SJCRH30 (cell line): ENCODE measurements at regions not wholly inside any gene's neighbourhood (a gene's known extent, or its start where the extent isn't known, plus 50 kb on each side); places are given as distances from the start of the nearest gene placed in this dataset.
"Not testable (repeated sequence)": the region's sequence is repeated elsewhere in the genome, so short reads cannot be mapped to it uniquely, and the experiment has no call there.

Source experiments
- DNase-seq, 2 experiments: peaks; one replicate each; pipeline ENCODE4 v3.0.0-alpha.2; 2015 to 2020
- H3K27ac ChIP-seq: fragments of 250-450 bp; sonication (Bioruptor Pico); 2 replicates; pipeline ENCODE4 v1.5.1; 2020; ENCODE audit warnings: mild to moderate bottlenecking, moderate library complexity
- H3K27me3 ChIP-seq: fragments of 250-450 bp; sonication (Bioruptor Pico); 2 replicates; pipeline ENCODE4 v1.5.1; 2020; ENCODE audit warnings: mild to moderate bottlenecking, moderate library complexity
- H3K36me3 ChIP-seq: fragments of 250-450 bp; sonication (Bioruptor Pico); 2 replicates; pipeline ENCODE4 v1.5.1; 2020; ENCODE audit warnings: mild to moderate bottlenecking, moderate library complexity
- H3K4me1 ChIP-seq: fragments of 250-450 bp; sonication (Bioruptor Pico); 2 replicates; pipeline ENCODE4 v1.5.1; 2020; ENCODE audit warnings: mild to moderate bottlenecking, moderate library complexity
- H3K4me3 ChIP-seq: fragments of 250-450 bp; sonication (Bioruptor Pico); 2 replicates; pipeline ENCODE4 v1.5.1; 2020; ENCODE audit warnings: mild to moderate bottlenecking, moderate library complexity
- H3K9me3 ChIP-seq: fragments of 250-450 bp; sonication (Bioruptor Pico); replicated peaks from 2 replicates; pipeline ENCODE4 v1.5.1; 2020; ENCODE audit warnings: mild to moderate bottlenecking, moderate library complexity

DNA sequence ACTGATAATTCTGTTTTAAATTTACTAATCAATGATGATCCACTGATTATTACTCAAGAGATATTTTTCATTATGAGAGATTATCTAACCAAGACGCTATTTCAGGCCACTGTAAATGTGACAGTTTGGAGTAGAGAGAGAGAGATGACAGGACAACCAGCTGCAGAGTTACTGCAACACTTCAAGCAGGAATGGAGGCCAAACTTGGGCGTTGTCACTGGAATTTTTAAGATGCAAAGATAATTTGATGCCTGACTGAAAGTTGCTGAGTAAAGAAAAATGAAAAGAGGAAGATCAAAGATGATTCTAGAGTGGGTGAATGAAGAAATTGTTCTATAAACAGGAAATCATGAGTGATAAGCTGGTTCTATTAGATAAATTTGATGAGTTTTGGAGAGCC is 1302.1 kb upstream of the TMEFF2 start:
- DNase-seq: no peak

DNA sequence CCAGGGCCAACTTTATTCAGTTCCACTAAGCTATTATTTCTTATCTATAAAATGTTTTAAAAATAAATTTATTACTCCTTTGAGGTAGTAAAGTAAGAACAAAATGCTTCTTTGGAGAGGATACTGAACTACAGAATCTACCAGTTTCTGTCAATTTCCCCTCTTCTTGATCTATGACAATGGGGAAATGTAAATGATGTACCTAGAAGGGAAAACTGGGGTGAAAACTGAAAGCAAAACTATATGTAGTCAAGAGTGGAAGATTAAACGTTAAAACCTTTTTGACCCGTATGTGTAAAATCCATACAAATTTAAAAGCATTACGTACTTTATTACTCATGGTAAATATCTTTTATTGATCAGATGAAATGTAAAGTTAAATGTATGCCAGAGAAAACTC is 1287.8 kb upstream of the TMEFF2 start:
- Histone ChIP-seq H3K4me3 (no peak overlapping the region), H3K27me3 (no peaks in the 10 kb centered on the region)
- no peak for DNase-seq

More for the DNA sequence above, 1302.1 kb upstream of the TMEFF2 start:
- H3K36me3 ChIP-seq: no peaks in the 10 kb centered on the region
- H3K4me1 ChIP-seq: no peaks in the 10 kb centered on the region
- H3K9me3 ChIP-seq: no peaks in the 10 kb centered on the region
- H3K27ac ChIP-seq: no peak overlapping the region
- H3K4me3 ChIP-seq: no peak overlapping the region
- no peaks in the 10 kb centered on the region for H3K27me3 ChIP-seq

DNA sequence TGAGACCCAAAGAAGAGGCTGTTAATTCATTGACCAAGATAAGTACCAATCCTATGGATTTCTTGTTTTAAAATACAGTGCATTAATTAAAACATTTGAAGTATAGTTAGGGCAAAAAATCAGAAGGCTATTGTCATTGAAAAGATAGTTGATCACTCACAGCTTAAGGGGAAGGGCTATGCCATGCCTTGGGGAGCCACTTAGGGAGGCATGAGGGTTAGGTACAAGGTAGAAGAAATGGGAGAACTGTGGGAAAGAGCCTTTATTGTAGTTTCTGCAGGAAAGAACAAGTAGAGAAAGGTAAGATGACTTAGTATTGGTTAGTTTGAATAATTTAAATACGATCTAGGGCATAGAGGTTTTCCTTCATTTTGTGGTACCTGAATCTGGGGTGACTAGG is 1285.5 kb upstream of the TMEFF2 start:
- no peak for DNase-seq
- Histone ChIP-seq H3K27ac (no peak overlapping the region), H3K4me3 (no peak overlapping the region), H3K4me1 (no peaks in the 10 kb centered on the region), H3K9me3 (no peaks in the 10 kb centered on the region), H3K36me3 (no peaks in the 10 kb centered on the region), H3K27me3 (no peaks in the 10 kb centered on the region)

More for the DNA sequence above, 1287.8 kb upstream of the TMEFF2 start:
- H3K36me3 ChIP-seq: no peaks in the 10 kb centered on the region
- H3K9me3 ChIP-seq: no peaks in the 10 kb centered on the region
- H3K4me1 ChIP-seq: no peaks in the 10 kb centered on the region
- H3K27ac ChIP-seq: no peak overlapping the region

DNA sequence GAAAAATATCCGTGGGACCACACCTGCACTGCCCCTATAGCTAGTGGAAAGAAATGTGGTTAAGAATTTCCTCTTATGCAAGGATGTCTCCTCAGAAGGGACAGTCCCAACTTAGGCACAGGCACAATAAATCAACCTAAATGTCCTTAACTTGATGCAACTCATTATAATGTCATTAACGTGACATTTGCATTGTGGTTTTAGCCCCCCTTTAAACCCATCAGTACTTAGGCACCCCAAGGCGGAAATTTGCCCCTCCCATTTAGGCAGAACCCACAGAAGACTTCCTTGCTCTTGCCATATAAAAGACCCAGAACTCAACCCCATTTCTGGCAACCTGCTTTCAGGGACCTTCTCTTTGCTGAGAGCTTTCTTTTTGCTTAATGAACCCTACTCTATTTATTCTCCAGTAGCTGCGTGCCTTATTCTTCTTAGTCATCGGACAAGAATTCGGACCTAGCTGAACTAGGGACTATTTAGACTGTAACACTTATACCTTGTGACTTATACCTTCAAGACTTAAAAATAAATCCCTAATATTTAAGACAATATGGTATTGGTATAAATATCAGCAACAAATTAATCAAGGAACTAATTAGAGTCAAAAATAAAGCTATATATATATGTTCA is 1281.6 kb upstream of the TMEFF2 start:
- Histone ChIP-seq H3K4me3 (no peak overlapping the region), H3K27ac (no peak overlapping the region), H3K4me1 (no peaks in the 10 kb centered on the region), H3K27me3 (no peaks in the 10 kb centered on the region; the same call in 1 of the 2 replicates), H3K9me3 (no peaks in the 10 kb centered on the region; the same call in 1 of the 2 replicates), H3K36me3 (no peaks in the 10 kb centered on the region)
- DNase-seq: no peak

DNA sequence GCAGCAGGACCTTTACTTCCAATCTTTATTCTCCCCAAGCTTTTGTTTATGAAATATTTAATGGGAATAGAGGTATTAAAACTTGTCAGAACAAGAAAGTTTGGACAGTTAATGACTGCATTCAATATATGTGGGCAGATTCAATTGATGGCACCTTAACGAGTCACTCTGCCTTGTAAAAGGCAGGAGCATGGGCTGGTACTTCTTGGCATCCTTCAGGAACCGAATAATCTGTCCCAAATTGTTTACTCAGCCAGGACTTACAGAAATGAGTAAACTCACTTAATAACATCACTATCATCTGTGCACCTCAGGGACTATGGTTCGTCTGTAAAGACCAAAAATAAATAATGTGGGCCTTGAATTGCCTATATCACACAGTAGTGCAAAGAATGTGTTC is 1280.3 kb upstream of the TMEFF2 start:
- Histone ChIP-seq H3K9me3 (no peaks in the 10 kb centered on the region; the same call in 1 of the 2 replicates), H3K4me3 (no peak overlapping the region), H3K27ac (no peak overlapping the region), H3K36me3 (no peaks in the 10 kb centered on the region), H3K4me1 (no peaks in the 10 kb centered on the region), H3K27me3 (no peaks in the 10 kb centered on the region; the same call in 1 of the 2 replicates)
- no peak for DNase-seq

DNA sequence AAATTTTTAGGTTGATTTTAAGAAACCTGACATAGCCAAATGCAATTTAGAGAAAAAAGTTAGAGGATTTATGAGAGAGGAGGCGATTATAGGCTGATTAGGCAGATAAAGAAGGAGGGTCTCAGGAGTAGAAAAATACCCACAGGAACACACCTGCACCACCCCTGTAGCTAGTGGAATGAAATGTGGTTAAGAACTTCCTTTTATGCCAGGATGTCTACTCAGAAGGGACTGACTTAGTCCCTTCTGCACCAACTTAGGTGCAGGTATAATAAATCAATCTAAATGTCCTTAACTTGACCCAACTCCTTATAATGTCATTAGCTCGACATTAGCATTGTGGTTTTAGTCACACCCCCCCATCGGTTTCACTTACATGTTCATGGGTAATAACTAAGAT is 1274.5 kb upstream of the TMEFF2 start:
- no peak overlapping the region for H3K4me3 ChIP-seq
- no peaks in the 10 kb centered on the region for H3K36me3 ChIP-seq
- DNase-seq: no peak
- no peaks in the 10 kb centered on the region for H3K4me1 ChIP-seq
- H3K9me3 ChIP-seq: no peaks in the 10 kb centered on the region; the same call in 1 of the 2 replicates
- no peak overlapping the region for H3K27ac ChIP-seq
- no peaks in the 10 kb centered on the region; the same call in 1 of the 2 replicates for H3K27me3 ChIP-seq

DNA sequence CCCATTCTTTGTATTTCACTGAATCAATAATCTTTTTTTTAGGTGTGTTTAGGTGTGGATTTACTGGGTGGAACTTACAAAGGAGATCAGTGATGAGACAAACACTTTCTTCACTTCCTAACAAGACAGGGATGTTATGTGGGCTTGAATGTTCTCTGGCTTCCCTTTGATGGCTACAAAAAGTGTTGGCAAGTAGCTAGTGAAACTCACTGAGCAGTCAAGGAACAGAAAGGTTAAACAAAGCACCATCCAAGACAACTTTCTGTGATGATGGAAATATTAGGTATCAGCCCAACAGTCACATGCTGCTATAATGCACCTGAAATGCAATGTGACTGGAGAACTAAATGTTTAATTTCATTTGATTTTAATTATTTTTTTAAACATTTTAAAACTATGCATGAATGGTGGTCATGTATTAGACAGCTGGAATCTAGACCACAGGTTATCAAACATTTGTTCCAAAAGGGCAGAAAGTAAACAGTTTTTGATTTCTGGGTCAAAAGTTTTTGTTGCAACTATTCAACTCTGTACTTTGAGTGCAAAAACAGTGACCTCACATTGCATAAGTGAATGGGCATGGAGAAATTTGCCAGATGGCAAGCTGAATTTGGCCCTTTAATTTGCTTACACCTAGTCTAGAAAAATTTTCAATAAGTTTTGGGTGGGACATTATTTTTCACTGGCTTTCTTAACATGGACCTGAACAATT is 1272.7 kb upstream of the TMEFF2 start:
- no peaks in the 10 kb centered on the region for H3K9me3 ChIP-seq
- H3K4me3 ChIP-seq: no peak overlapping the region
- DNase-seq: no peak
- no peaks in the 10 kb centered on the region for H3K27me3 ChIP-seq
- no peak overlapping the region for H3K27ac ChIP-seq
- H3K36me3 ChIP-seq: no peaks in the 10 kb centered on the region
- no peaks in the 10 kb centered on the region for H3K4me1 ChIP-seq

DNA sequence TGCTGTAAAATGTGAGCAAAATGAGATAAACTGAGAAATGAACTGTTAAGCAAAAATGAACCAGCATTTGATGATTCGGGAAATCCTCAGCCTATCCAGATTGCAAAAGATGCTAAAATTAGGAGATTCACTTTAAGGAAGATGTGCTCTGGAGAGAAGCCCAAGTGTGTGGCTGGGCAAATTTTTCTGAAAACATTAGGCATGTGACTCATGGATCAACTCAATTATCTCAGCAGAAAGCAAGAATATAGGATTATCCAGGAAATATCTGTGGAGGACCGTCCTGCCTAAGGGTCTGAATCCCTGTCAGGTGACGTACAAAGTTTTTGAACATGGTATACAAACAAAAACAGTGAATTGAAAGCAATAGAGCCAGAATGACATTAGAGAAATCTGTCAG is 1268.3 kb upstream of the TMEFF2 start:
- Histone ChIP-seq H3K4me1 (no peaks in the 10 kb centered on the region), H3K36me3 (no peaks in the 10 kb centered on the region), H3K27me3 (no peaks in the 10 kb centered on the region), H3K4me3 (no peak overlapping the region), H3K27ac (no peak overlapping the region), H3K9me3 (no peaks in the 10 kb centered on the region)
- DNase-seq: no peak

DNA sequence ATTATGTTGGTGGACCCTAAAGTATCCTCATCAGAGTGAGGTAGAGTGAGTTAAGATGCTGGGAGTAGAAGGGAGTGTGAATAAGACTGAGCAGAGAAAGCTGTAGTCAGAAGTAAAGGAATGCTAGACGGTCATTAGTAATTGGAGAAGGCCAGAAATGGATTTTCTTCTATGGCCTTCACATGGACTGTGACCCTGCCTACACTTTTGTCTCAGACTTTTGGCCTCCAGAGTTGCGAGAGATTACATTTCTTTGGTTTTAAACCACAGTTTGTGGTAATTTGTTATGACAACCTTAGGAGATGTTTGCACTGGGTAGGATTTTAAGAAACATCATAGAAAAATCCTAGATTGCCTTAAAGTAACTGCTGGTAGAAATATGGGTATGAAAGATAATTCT is 1267.7 kb upstream of the TMEFF2 start:
- DNase-seq: no peak

DNA sequence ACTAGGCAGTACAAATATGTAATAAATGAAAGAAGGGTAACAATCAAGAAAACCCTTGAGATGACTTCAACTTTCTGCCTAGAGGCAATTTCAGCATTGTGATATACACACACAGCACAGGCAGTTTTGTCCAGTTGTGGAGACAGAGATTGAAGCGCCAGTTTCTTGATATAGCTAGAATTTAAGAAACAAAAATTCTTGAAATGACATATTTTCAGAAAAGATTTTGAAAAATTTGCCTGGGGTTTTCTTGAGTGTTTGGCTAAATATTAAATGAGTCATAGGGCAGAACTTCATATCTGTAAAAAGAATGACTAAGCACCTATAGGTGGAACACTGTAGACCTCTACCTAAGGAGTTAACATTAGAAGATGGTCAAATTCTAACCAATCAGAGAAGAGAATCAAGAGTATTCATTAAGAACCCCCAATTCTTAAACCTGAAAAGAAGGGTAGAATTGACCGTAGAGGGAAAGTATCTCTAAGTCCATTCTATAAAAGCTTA is 1266.8 kb upstream of the TMEFF2 start:
- Histone ChIP-seq H3K4me3 (no peak overlapping the region), H3K9me3 (no peaks in the 10 kb centered on the region), H3K4me1 (no peaks in the 10 kb centered on the region), H3K27me3 (no peaks in the 10 kb centered on the region), H3K27ac (no peak overlapping the region), H3K36me3 (no peaks in the 10 kb centered on the region)
- DNase-seq: no peak

More for the DNA sequence above, 1267.7 kb upstream of the TMEFF2 start:
- no peaks in the 10 kb centered on the region for H3K27me3 ChIP-seq
- H3K4me1 ChIP-seq: no peaks in the 10 kb centered on the region
- no peaks in the 10 kb centered on the region for H3K36me3 ChIP-seq
- no peak overlapping the region for H3K27ac ChIP-seq
- H3K9me3 ChIP-seq: no peaks in the 10 kb centered on the region
- H3K4me3 ChIP-seq: no peak overlapping the region

DNA sequence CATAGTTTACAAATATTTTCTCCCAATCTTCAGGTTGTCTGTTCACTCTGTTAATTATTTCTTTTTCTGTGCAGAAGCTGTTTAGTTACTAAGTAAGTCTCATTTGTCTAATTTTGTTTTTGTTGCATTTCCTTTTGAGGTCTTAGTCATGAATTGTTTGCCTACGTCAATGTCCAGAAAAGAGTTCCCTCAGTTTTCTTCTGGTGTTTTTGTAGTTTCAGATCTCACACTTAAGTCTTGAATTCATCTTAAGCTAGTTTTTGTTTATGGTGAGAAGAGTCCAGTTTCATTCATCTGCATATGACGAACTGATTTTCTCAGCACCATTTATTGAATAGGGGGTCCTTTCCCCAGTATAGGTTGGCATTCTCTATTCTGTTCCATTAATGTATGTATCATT is 1252.2 kb upstream of the TMEFF2 start:
- H3K36me3 ChIP-seq: no peaks in the 10 kb centered on the region
- no peaks in the 10 kb centered on the region for H3K27me3 ChIP-seq
- H3K27ac ChIP-seq: no peak overlapping the region
- DNase-seq: no peak
- H3K4me1 ChIP-seq: no peaks in the 10 kb centered on the region
- H3K9me3 ChIP-seq: no peaks in the 10 kb centered on the region
- H3K4me3 ChIP-seq: no peak overlapping the region

DNA sequence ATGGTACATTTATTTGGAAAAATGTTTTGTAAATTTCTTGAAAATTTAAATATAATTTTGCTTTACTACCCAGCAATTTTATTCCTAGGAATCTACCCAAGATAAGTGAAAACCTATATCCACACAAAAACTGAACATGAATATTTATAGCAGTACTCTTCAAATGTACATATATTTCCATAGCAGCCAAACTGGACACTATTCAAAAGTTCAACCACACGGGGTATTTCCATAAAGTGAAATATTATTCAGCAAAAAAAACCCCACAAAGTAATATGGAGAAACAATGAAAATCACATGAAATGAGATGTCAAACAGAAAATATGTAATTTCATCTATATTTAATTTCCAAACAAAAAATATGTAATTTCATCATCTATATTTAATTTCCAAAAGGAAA is 1247.6 kb upstream of the TMEFF2 start:
- H3K27ac ChIP-seq: no peak overlapping the region
- no peak overlapping the region for H3K4me3 ChIP-seq
- no peaks in the 10 kb centered on the region for H3K9me3 ChIP-seq
- H3K36me3 ChIP-seq: no peaks in the 10 kb centered on the region
- peaks cover 20% of the 10 kb centered on the region for H3K27me3 ChIP-seq
- H3K4me1 ChIP-seq: no peaks in the 10 kb centered on the region
- DNase-seq: no peak

DNA sequence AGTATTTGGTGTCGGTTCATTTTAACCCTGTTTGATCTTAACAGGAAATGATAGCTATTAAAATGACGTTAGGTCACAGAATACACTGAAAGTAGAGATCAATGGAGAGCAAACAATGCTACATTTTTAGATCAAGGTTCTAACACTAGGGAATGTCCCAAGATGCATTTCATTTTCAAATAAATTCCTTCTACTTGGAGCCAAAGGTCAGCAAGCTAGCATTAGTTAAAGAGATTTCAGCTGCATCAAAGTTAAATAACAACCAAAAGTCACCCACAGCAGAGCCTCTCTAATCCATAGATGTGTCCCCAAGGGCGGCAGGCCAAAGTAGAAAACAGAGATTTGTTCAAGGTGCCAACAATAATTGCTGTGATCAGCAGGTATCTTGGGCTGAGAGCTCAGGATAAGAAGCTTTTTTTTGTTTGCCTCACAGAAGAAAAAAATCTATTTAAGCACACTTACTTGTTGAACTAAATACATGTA is 1233.6 kb upstream of the TMEFF2 start:
- H3K4me1 ChIP-seq: no peaks in the 10 kb centered on the region
- no peaks in the 10 kb centered on the region for H3K36me3 ChIP-seq
- no peaks in the 10 kb centered on the region; the same call in 1 of the 2 replicates for H3K27me3 ChIP-seq
- no peak overlapping the region for H3K4me3 ChIP-seq
- H3K27ac ChIP-seq: no peak overlapping the region
- DNase-seq: no peak
- H3K9me3 ChIP-seq: no peaks in the 10 kb centered on the region

DNA sequence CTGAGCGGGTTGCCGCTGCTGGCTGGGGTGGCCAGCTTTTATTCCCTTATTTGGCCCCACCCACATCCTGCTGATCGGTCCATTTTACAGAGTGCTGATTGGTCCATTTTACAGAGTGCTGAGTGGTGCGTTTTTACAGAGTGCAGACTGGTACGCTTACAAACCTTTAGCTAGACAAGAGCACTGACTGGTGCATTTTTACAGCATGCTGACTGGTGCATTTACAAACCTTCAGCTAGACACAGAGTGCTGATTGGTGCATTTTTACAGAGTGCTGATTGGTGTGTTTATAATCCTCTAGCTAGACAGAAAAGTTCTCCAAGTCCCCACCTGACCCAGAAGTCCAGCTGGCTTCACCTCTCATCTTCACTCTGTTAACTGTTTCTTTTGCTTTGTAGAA is 1217.6 kb upstream of the TMEFF2 start:
- H3K27ac ChIP-seq, H3K9me3 ChIP-seq, H3K4me3 ChIP-seq, H3K4me1 ChIP-seq, H3K27me3 ChIP-seq, DNase-seq, H3K36me3 ChIP-seq: not testable (repeated sequence)

DNA sequence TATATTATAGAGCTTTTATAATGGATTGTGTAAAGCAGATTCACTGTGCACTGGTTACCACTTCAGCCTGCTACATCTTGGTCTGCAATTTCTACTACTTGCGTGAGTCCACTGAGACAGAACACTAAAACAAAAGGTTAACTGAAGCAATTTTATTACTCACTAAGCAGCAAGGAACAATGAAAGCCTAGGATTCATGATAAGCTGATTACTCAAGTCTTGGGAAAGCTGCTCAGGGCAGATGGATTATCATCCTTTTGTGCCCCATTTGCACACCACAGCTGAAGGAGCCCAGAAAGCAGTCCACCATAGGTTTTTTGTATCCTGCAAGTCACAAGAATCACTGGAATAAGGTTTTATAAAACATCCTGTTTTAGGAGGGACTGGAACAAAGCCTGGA is 1215.2 kb upstream of the TMEFF2 start:
- no peak for DNase-seq
- peaks cover 6% of the 10 kb centered on the region; the same call in 1 of the 2 replicates for H3K27me3 ChIP-seq
- no peak overlapping the region for H3K27ac ChIP-seq
- no peak overlapping the region for H3K4me3 ChIP-seq
- H3K9me3 ChIP-seq: no peaks in the 10 kb centered on the region
- H3K36me3 ChIP-seq: no peaks in the 10 kb centered on the region
- no peaks in the 10 kb centered on the region for H3K4me1 ChIP-seq
